GM12864 (cell line): ENCODE measurements at regions not wholly inside any gene's neighbourhood (a gene's known extent, or its start where the extent isn't known, plus 50 kb on each side); places are given as distances from the start of the nearest gene placed in this dataset.

ENCODE experiments used
- DNase-seq: peaks from one replicate; pipeline ENCODE4 v3.0.0-alpha.2; 2011; ENCODE audit warnings: low read depth
- H3K4me3 ChIP-seq: 2 replicates; pipeline ENCODE4 v1.5.1; 2011; ENCODE audit warnings: mild to moderate bottlenecking, low read depth, low read length, control low read depth
- CTCF ChIP-seq: IDR thresholded peaks from 2 replicates; pipeline ENCODE4 v1.5.1; 2011; ENCODE audit warnings: low read depth, mild to moderate bottlenecking, moderate library complexity, low read length, control low read depth, inconsistent platforms; ENCODE audit errors: missing control alignments

DNA sequence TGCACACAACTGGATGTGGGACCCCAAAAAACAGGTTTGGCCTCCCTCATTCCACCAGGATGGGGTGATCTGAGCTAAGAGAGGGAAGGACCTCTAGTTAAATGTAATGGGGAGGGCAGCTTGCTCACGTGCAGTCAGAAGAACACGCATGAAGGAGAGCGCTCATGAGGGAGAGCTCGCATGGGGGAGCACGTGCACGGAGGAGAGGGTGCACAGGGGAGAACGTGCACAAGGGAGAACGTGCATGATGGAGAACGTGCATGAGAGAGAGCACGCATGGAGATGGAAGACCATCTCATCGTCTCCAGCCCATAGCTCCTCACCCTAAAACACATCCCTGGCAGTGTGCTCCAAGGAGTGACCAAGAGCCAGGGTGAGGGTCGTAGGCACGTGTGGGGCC is 141.2 kb downstream of the RBFOX3 start:
- no peak for DNase-seq
- no peak overlapping the region for H3K4me3 ChIP-seq
- TF ChIP-seq CTCF, result no peak

- no peak for TF ChIP-seq CTCF
- H3K4me3 ChIP-seq, result no peak overlapping the region
- DNase-seq, result no peak
Observed at GRCh38 chr17:79468183-79468944, 142.5 kb downstream of the RBFOX3 start.

GRCh38 chr17:79466562-79467350 is 144.1 kb downstream of the RBFOX3 start:
- no peak for DNase-seq
- no peak for TF ChIP-seq CTCF

GRCh38 chr17:79465681-79466025 is 145.2 kb downstream of the RBFOX3 start:
- H3K4me3 ChIP-seq, result no peak overlapping the region
- no peak for TF ChIP-seq CTCF
- no peak for DNase-seq

More at GRCh38 chr17:79466562-79467350, 144.1 kb downstream of the RBFOX3 start:
- no peak overlapping the region for H3K4me3 ChIP-seq

GRCh38 chr17:79465011-79465680 is 145.7 kb downstream of the RBFOX3 start:
- TF ChIP-seq CTCF, result no peak
- no peak for DNase-seq
- no peak overlapping the region for H3K4me3 ChIP-seq

- H3K4me3 ChIP-seq, result no peak overlapping the region
- no peak for TF ChIP-seq CTCF
- DNase-seq, result no peak
Observed at GRCh38 chr17:79464318-79465010, 146.4 kb downstream of the RBFOX3 start.
